HUES64 (cell line): ENCODE measurements at regions not wholly inside any gene's neighbourhood (a gene's known extent, or its start where the extent isn't known, plus 50 kb on each side); places are given as distances from the start of the nearest gene placed in this dataset.
"Not testable (repeated sequence)": the region's sequence is repeated elsewhere in the genome, so short reads cannot be mapped to it uniquely, and the experiment has no call there.

Experiments
- H3K27ac ChIP-seq: 2 replicates; pipeline ENCODE4 v1.7.0; 2013; ENCODE audit warnings: low read depth, low read length, inconsistent platforms
- H3K27me3 ChIP-seq: 2 replicates; pipeline ENCODE4 v1.6.1; 2013; ENCODE audit warnings: mild to moderate bottlenecking, low read length; ENCODE audit not compliant: insufficient read depth
- H3K36me3 ChIP-seq: 2 replicates; pipeline ENCODE4 v1.6.1; 2013; ENCODE audit warnings: mild to moderate bottlenecking, low read length; ENCODE audit not compliant: insufficient read depth
- H3K4me1 ChIP-seq: 2 replicates; pipeline ENCODE4 v1.6.1; 2013; ENCODE audit warnings: mild to moderate bottlenecking, low read length, moderate library complexity; ENCODE audit not compliant: insufficient read depth
- H3K4me3 ChIP-seq: 2 replicates; pipeline ENCODE4 v1.5.1; 2013; ENCODE audit warnings: mild to moderate bottlenecking, low read length, moderate library complexity
- H3K9ac ChIP-seq: 2 replicates; pipeline ENCODE4 v1.6.1; 2013; ENCODE audit warnings: mild to moderate bottlenecking, low read depth, low read length
- H3K9me3 ChIP-seq: 2 replicates; pipeline ENCODE4 v1.6.1; 2013; ENCODE audit warnings: low read depth, low read length; ENCODE audit not compliant: insufficient read depth
- WGBS: fragments of 150-250, 120-280 bp; methylation state at CpG from one replicate; pipeline ENCODE4 v1.1.7; 2013; ENCODE audit warnings: missing lambda C conversion rate; 5-methylcytosine and 5-hydroxymethylcytosine counted together

DNA sequence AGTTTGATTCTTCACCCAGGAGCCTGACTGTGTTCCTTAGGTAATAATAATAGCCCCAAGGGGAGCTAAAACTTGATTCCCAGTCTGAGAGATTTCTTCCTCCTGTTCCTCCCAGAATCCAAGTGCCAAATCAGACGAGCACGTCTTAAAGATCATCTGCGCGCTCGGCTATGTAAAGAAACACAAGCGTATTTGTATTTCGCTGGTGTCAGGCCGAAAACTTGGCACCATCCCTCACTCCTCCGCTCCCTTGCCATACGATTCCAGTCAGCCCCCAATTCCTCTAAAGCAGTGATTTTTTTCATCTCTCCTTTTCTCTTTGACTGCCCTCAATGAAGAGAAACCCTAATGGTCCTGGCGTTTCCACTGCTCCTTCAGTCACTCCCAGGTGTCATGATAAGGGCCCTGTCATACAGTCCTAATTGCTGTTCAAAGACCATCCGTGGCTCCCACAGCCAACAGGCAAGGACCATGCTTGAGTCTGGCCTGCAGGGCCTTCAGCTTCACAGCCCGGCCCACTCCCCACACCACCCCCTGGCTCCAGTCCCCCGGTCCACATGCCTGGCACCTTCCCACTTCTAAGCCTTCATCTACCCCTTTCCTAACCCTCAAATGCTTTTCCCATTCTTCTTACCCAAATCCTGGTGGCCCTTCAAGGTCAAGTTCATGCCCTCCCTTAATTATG lies 130.8 kb upstream of the ID2 start:
- Histone ChIP-seq H3K9me3 (no peaks in the 10 kb centered on the region), H3K27me3 (no peaks in the 10 kb centered on the region), H3K27ac (no peak overlapping the region), H3K4me1 (0 out of 2 replicates have a peak, but pooled peaks cover 6% of the 10 kb centered on the region), H3K36me3 (no peaks in the 10 kb centered on the region), H3K4me3 (no peak overlapping the region), H3K9ac (no peak overlapping the region)
- WGBS, result 86% methylated on average over 14 of the region's 14 CpGs

DNA sequence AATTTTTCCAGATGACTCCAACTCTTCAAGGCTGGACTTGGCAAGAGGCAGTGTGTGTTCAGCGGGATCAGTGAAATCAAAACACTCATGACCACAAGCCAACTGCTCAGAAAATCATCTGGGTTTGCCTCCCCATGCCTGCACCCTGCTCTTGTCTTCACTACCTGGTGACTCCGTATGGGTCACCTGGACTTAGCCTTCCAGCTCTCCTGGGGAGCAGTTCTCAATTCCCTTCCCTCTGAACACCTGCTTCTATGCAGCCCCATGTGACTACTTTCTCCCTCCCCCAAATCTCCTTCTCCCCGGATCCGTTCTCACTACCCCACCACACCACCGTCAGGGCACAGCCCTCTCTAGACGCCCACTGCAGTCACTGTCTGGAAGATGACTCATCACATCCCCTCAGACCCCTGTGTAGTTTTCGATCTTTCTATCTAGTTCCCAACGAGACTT lies 130.2 kb upstream of the ID2 start:
- H3K36me3 ChIP-seq, result no peaks in the 10 kb centered on the region
- no peak overlapping the region for H3K4me3 ChIP-seq
- 80% methylated on average over 8 of the region's 8 CpGs for WGBS
- H3K27ac ChIP-seq, result no peak overlapping the region
- 0 out of 2 replicates have a peak, but pooled peaks cover 6% of the 10 kb centered on the region for H3K4me1 ChIP-seq
- no peak overlapping the region for H3K9ac ChIP-seq
- no peaks in the 10 kb centered on the region for H3K9me3 ChIP-seq
- no peaks in the 10 kb centered on the region for H3K27me3 ChIP-seq

DNA sequence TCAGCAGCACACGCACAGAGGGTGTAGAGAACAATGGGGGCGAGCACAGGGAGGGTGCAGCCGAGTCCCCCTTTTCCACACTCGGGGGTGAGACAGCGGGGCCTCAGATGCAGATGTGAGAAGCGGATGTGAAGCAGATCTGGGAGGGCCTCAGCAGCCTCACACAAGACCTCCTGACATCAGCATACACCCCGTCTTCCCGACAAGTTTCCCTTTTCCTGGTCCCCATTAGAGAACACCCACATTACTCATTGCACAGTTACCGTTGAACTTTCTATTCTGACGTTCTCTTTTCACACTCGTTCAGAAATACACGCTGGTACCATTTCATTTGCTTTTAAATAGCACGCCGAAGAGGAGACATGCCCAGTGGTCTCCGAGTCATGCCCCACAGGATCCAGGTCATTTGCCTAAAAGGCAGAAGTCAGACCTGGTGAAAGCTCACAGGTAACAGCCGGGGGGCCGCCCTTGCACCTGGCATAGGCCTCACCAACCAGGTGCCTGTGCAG lies 129.5 kb upstream of the ID2 start:
- H3K27ac ChIP-seq, result no peak overlapping the region
- 92% methylated on average over 17 of the region's 17 CpGs for WGBS
- no peaks in the 10 kb centered on the region for H3K27me3 ChIP-seq
- no peak overlapping the region for H3K9ac ChIP-seq
- no peaks in the 10 kb centered on the region for H3K9me3 ChIP-seq
- no peaks in the 10 kb centered on the region for H3K36me3 ChIP-seq
- H3K4me3 ChIP-seq, result no peak overlapping the region
- 0 out of 2 replicates have a peak, but pooled peaks cover 6% of the 10 kb centered on the region for H3K4me1 ChIP-seq

DNA sequence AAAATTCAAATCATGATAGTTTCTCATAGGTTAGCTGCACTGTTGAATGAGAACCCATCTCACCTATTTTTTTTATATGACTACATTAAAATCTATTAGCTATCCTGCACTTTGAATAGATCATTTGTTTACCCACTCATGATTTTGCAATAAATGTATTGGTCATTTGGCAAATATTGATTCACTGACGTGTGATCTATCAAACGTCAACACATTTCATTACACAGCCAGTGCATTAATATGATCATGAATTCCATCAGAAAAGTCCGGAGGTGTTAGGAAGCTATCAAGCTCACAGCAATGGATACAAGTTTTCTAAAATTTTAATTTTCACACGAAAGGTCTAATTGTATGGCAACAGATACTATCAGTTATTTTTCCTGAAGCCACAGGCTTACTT lies 128.2 kb upstream of the ID2 start:
- Histone ChIP-seq H3K27ac (no peak overlapping the region), H3K27me3 (no peaks in the 10 kb centered on the region), H3K4me1 (0 out of 2 replicates have a peak, but pooled peaks cover 6% of the 10 kb centered on the region), H3K9me3 (peaks cover 2% of the 10 kb centered on the region; the same call in 1 of the 2 replicates), H3K36me3 (no peaks in the 10 kb centered on the region), H3K4me3 (no peak overlapping the region), H3K9ac (no peak overlapping the region)
- 94% methylated on average over 4 of the region's 4 CpGs for WGBS

DNA sequence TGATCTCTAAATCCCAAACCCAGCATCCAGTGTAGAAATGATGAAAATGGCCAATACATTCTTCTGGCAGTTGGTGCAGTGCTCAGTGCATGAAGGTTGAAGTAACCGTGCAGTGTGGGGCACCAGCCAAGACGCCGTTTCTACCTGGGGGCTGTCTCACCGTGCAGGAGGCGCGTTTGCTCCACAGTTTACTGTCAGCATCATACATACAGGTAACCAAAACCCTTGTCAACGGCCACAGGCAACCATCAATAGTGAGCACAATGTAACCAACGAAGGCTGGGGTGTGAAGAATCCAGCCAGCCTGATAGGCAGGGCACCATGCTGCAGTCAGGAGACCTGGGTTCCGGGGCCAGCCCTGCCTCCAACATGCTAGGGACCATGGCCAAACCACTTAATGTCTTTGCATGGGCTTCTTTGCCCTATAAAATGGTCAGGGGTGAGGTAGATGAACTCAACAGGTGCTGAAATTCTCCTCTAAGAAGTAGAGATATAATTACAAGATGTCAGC lies 127.5 kb upstream of the ID2 start:
- no peak overlapping the region for H3K9ac ChIP-seq
- H3K36me3 ChIP-seq, result no peaks in the 10 kb centered on the region
- no peaks in the 10 kb centered on the region for H3K27me3 ChIP-seq
- H3K9me3 ChIP-seq, result peaks cover 8% of the 10 kb centered on the region
- H3K4me1 ChIP-seq, result 0 out of 2 replicates have a peak, but pooled peaks cover 6% of the 10 kb centered on the region
- 96% methylated on average over 9 of the region's 9 CpGs for WGBS
- no peak overlapping the region for H3K27ac ChIP-seq
- H3K4me3 ChIP-seq, result no peak overlapping the region

DNA sequence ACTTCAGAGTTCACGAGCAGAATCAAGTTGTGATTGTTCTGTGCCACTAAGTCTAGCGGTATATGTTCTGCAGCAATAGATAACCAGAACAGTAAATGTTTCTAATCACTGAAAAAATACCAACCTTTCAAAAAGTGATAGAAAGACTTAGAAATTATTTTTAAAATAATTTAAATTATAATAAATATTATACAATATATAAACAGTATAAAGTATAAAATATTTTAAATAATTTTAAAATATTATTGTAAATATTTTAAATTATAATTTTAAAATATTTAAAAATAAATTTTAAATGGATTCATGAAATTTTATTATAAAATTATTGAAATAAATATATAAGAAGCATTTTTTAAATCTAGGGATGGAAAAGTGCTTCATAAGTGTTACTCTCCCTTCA lies 126.3 kb upstream of the ID2 start:
- Histone ChIP-seq H3K4me1 (0 out of 2 replicates have a peak, but pooled peaks cover 6% of the 10 kb centered on the region), H3K27ac (no peak overlapping the region), H3K27me3 (no peaks in the 10 kb centered on the region), H3K4me3 (no peak overlapping the region), H3K36me3 (no peaks in the 10 kb centered on the region), H3K9me3 (peaks cover 8% of the 10 kb centered on the region), H3K9ac (no peak overlapping the region)
- 98% methylated on average over 2 of the region's 2 CpGs for WGBS

DNA sequence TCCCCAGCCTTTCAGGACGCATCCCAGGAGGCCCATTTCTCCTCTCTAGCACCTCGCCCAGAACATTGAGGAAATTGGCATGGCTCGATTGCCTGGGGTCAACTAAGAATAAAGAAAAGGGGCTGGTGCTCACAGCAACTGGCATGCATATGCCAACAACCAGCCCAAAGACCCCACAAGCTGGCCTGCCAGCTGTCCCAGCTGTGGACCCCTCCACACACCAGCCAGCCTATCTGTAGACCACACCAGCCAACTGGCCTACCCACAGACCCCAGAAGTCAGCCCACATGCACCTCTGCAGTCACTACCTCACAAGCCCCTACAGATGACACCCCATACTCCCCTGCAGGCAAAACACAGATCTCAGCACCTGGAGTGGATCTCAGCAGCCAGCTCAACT lies 123.8 kb upstream of the ID2 start:
- H3K4me3 ChIP-seq, result no peak overlapping the region
- peaks cover 16% of the 10 kb centered on the region for H3K9me3 ChIP-seq
- no peaks in the 10 kb centered on the region for H3K27me3 ChIP-seq
- H3K36me3 ChIP-seq, result no peaks in the 10 kb centered on the region
- H3K4me1 ChIP-seq, result no peaks in the 10 kb centered on the region
- no peak overlapping the region for H3K9ac ChIP-seq
- 91% methylated on average over 3 of the region's 3 CpGs for WGBS
- H3K27ac ChIP-seq, result no peak overlapping the region

DNA sequence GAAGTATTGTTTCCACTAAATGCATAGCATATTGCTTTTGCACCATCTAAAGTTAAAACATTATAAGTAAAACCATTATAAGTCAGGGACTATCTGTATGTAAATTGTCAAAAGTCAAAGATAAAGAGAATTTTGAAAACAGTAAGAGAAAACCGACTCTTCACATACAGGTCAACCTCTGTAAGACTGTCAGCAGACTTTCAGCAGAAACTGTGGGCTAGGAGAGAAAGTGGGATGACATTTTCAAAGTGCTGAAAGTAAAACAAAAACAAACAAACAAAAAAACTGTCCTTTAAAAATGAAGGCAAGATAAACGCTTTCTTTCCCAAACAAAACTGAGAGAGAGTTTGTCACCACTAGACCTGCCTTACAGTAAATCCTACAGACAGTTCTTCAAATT lies 122.9 kb upstream of the ID2 start:
- no peaks in the 10 kb centered on the region for H3K4me1 ChIP-seq
- H3K36me3 ChIP-seq, result no peaks in the 10 kb centered on the region
- H3K27me3 ChIP-seq, result no peaks in the 10 kb centered on the region
- 93% methylated on average over 2 of the region's 2 CpGs for WGBS
- H3K9me3 ChIP-seq, result peaks cover 16% of the 10 kb centered on the region
- H3K27ac ChIP-seq, result no peak overlapping the region
- no peak overlapping the region for H3K4me3 ChIP-seq
- H3K9ac ChIP-seq, result no peak overlapping the region

DNA sequence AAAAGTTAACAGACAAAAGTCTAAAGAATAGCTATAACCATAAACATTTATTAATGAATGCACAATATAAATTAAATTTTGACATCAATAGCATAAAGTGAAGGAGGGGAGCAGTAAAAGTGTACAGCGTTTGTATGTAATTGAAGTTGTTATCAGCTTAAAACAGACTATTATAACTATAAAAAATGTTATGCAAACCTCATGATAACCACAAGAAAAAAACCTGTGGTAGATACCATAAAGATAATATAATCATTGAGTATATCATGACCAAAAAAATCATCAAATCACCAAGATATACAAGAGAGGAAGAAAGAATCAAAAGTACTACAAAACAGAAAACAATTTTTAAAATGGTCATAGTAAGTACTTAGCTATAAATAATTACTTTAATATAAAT lies 122.1 kb upstream of the ID2 start:
- WGBS, result no CpG with 5 or more reads among the region's 1 CpG
- Histone ChIP-seq H3K4me1 (no peaks in the 10 kb centered on the region), H3K4me3 (no peak overlapping the region)

DNA sequence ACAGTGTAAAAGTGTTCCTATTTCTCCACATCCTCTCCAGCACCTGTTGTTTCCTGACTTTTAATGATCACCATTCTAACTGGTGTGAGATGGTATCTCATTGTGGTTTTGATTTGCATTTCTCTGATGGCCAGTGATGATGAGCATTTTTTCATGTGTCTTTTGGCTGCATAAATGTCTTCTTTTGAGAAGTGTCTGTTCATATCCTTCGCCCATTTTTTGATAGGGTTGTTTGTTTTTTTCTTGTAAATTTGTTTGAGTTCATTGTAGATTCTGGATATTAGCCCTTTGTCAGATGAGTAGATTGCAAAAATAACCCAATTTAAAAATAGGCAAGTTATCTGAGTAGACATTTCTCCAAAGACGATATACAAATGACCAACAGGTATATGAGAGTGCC lies 120.2 kb upstream of the ID2 start:
- not testable (repeated sequence) for H3K4me3 ChIP-seq, H3K27me3 ChIP-seq, H3K36me3 ChIP-seq, H3K9ac ChIP-seq, H3K27ac ChIP-seq, H3K4me1 ChIP-seq
- peaks cover 16% of the 10 kb centered on the region for H3K9me3 ChIP-seq
- 79% methylated on average over 2 of the region's 2 CpGs for WGBS

More for the DNA sequence above, 122.1 kb upstream of the ID2 start:
- H3K9ac ChIP-seq, result no peak overlapping the region
- peaks cover 16% of the 10 kb centered on the region for H3K9me3 ChIP-seq
- H3K27ac ChIP-seq, result no peak overlapping the region
- no peaks in the 10 kb centered on the region for H3K36me3 ChIP-seq
- H3K27me3 ChIP-seq, result no peaks in the 10 kb centered on the region

DNA sequence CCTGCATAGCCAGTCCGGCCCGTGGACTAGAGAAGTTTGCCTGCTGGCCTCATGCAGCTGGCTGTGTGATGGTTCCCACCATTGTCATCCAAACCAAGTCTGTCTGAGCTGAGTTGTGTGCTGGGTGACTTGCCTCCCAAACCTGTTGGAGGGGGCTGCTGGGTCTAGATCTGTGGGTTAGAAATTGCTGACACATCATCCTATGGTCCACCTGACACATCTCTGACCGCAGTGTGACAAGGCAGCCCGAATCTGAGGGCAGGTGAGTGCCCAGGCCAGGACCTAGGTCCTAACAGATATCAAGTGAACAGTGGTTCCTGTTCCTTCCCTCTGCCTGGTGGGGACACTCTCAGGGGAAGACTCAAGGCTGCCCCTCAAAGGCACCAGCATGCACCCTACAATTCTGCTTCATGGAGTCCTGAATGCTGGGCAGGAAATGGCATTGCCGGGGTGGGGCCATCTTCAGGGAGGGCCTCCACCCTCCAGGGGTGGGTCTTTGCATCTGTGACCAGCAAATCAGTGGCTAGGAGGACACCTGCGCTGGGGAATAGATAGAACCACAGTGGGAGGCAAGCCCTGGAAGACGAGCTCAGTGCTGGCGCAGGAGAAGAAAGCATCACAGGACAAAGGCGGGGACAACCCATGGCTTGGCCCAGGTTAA lies 117.9 kb upstream of the ID2 start:
- Histone ChIP-seq H3K27me3 (no peaks in the 10 kb centered on the region), H3K9ac (no peak overlapping the region), H3K9me3 (peaks cover 11% of the 10 kb centered on the region), H3K4me1 (no peaks in the 10 kb centered on the region), H3K4me3 (no peak overlapping the region), H3K27ac (no peak overlapping the region), H3K36me3 (no peaks in the 10 kb centered on the region)
- 96% methylated on average over 9 of the region's 9 CpGs for WGBS
